ENCODE measurements at regions not wholly inside any gene's neighbourhood (a gene's known extent, or its start where the extent isn't known, plus 50 kb on each side); places are given as distances from the start of the nearest gene placed in this dataset.

- Histone ChIP-seq H3K4me1 (ENCODE audit: control insufficient read depth, insufficient read depth, low read length, poor library complexity, severe bottlenecking) (no peaks in the 10 kb centered on the region), H3K27ac (ENCODE audit: low read depth, low read length, severe bottlenecking) (no peak overlapping the region), H3K4me3 (ENCODE audit: extremely low read depth, insufficient read depth, low read length, poor library complexity, severe bottlenecking) (no peak overlapping the region), H3K9me3 (ENCODE audit: control insufficient read depth, low read length) (no peaks in the 10 kb centered on the region), H3K36me3 (ENCODE audit: control insufficient read depth, insufficient read depth, low read length) (no peaks in the 10 kb centered on the region)
- 100% methylated on average over 1 of the region's 1 CpG for WGBS, 2 experiments (ENCODE audit: insufficient coverage in 2 of 2)
These were observed 844.6 kb downstream of the SLITRK6 start for GRCh38 chr13:84954636-84955035.

GRCh38 chr13:84951128-84951527, 848.1 kb downstream of the SLITRK6 start:
- no peaks in the 10 kb centered on the region for H3K4me1 ChIP-seq (ENCODE audit: control insufficient read depth, insufficient read depth, low read length, poor library complexity, severe bottlenecking)
- WGBS, 2 experiments (ENCODE audit: insufficient coverage in 2 of 2): no CpG with 5 or more reads among the region's 1 CpG

GRCh38 chr13:84946192-84946591, 853.0 kb downstream of the SLITRK6 start:
- no peak overlapping the region for H3K27ac ChIP-seq (ENCODE audit: low read depth, low read length, severe bottlenecking)
- no peaks in the 10 kb centered on the region for H3K9me3 ChIP-seq (ENCODE audit: control insufficient read depth, low read length)
- WGBS, 2 experiments (ENCODE audit: insufficient coverage in 2 of 2): no CpG with 5 or more reads among the region's 2 CpGs
- H3K36me3 ChIP-seq (ENCODE audit: control insufficient read depth, insufficient read depth, low read length): no peaks in the 10 kb centered on the region
- no peaks in the 10 kb centered on the region for H3K4me1 ChIP-seq (ENCODE audit: control insufficient read depth, insufficient read depth, low read length, poor library complexity, severe bottlenecking)
- no peak overlapping the region for H3K4me3 ChIP-seq (ENCODE audit: extremely low read depth, insufficient read depth, low read length, poor library complexity, severe bottlenecking)

More at GRCh38 chr13:84951128-84951527, 848.1 kb downstream of the SLITRK6 start:
- Histone ChIP-seq H3K9me3 (ENCODE audit: control insufficient read depth, low read length) (no peaks in the 10 kb centered on the region), H3K4me3 (ENCODE audit: extremely low read depth, insufficient read depth, low read length, poor library complexity, severe bottlenecking) (no peak overlapping the region), H3K36me3 (ENCODE audit: control insufficient read depth, insufficient read depth, low read length) (no peaks in the 10 kb centered on the region), H3K27ac (ENCODE audit: low read depth, low read length, severe bottlenecking) (no peak overlapping the region)

- H3K9me3 ChIP-seq (ENCODE audit: control insufficient read depth, low read length): no peaks in the 10 kb centered on the region
- no peak overlapping the region for H3K4me3 ChIP-seq (ENCODE audit: extremely low read depth, insufficient read depth, low read length, poor library complexity, severe bottlenecking)
- H3K4me1 ChIP-seq (ENCODE audit: control insufficient read depth, insufficient read depth, low read length, poor library complexity, severe bottlenecking): no peaks in the 10 kb centered on the region
- no peaks in the 10 kb centered on the region for H3K36me3 ChIP-seq (ENCODE audit: control insufficient read depth, insufficient read depth, low read length)
- WGBS, 2 experiments (ENCODE audit: insufficient coverage in 2 of 2): 84 to 94% methylated on average over 4 of the region's 6 CpGs
- H3K27ac ChIP-seq (ENCODE audit: low read depth, low read length, severe bottlenecking): no peak overlapping the region
These were observed 858.4 kb downstream of the SLITRK6 start for GRCh38 chr13:84940798-84941197.

GRCh38 chr13:84940167-84940566, 859.1 kb downstream of the SLITRK6 start:
- Histone ChIP-seq H3K27ac (ENCODE audit: low read depth, low read length, severe bottlenecking) (no peak overlapping the region), H3K4me3 (ENCODE audit: extremely low read depth, insufficient read depth, low read length, poor library complexity, severe bottlenecking) (no peak overlapping the region), H3K9me3 (ENCODE audit: control insufficient read depth, low read length) (no peaks in the 10 kb centered on the region), H3K36me3 (ENCODE audit: control insufficient read depth, insufficient read depth, low read length) (no peaks in the 10 kb centered on the region), H3K4me1 (ENCODE audit: control insufficient read depth, insufficient read depth, low read length, poor library complexity, severe bottlenecking) (no peaks in the 10 kb centered on the region)
- WGBS, 2 experiments (ENCODE audit: insufficient coverage in 2 of 2): 89 to 92% methylated on average over 4 of the region's 6 CpGs

- Histone ChIP-seq H3K4me3 (ENCODE audit: extremely low read depth, insufficient read depth, low read length, poor library complexity, severe bottlenecking) (no peak overlapping the region), H3K4me1 (ENCODE audit: control insufficient read depth, insufficient read depth, low read length, poor library complexity, severe bottlenecking) (no peaks in the 10 kb centered on the region), H3K27ac (ENCODE audit: low read depth, low read length, severe bottlenecking) (no peak overlapping the region), H3K9me3 (ENCODE audit: control insufficient read depth, low read length) (no peaks in the 10 kb centered on the region), H3K36me3 (ENCODE audit: control insufficient read depth, insufficient read depth, low read length) (no peaks in the 10 kb centered on the region)
- 90 to 100% methylated on average over 2 of the region's 4 CpGs for WGBS, 2 experiments (ENCODE audit: insufficient coverage in 2 of 2)
These were observed 864.3 kb downstream of the SLITRK6 start for GRCh38 chr13:84934911-84935310.

GRCh38 chr13:84933797-84934196, 865.4 kb downstream of the SLITRK6 start:
- no peaks in the 10 kb centered on the region for H3K36me3 ChIP-seq (ENCODE audit: control insufficient read depth, insufficient read depth, low read length)
- no peaks in the 10 kb centered on the region for H3K4me1 ChIP-seq (ENCODE audit: control insufficient read depth, insufficient read depth, low read length, poor library complexity, severe bottlenecking)
- no peaks in the 10 kb centered on the region for H3K9me3 ChIP-seq (ENCODE audit: control insufficient read depth, low read length)
- WGBS, 2 experiments (ENCODE audit: insufficient coverage in 2 of 2): 25 to 44% methylated on average over 1 of the region's 1 CpG
- no peak overlapping the region for H3K27ac ChIP-seq (ENCODE audit: low read depth, low read length, severe bottlenecking)
- H3K4me3 ChIP-seq (ENCODE audit: extremely low read depth, insufficient read depth, low read length, poor library complexity, severe bottlenecking): no peak overlapping the region

GRCh38 chr13:84931264-84931663, 868.0 kb downstream of the SLITRK6 start:
- Histone ChIP-seq H3K9me3 (ENCODE audit: control insufficient read depth, low read length) (no peaks in the 10 kb centered on the region), H3K4me3 (ENCODE audit: extremely low read depth, insufficient read depth, low read length, poor library complexity, severe bottlenecking) (no peak overlapping the region), H3K36me3 (ENCODE audit: control insufficient read depth, insufficient read depth, low read length) (no peaks in the 10 kb centered on the region), H3K27ac (ENCODE audit: low read depth, low read length, severe bottlenecking) (no peak overlapping the region), H3K4me1 (ENCODE audit: control insufficient read depth, insufficient read depth, low read length, poor library complexity, severe bottlenecking) (no peaks in the 10 kb centered on the region)
- 88 to 91% methylated on average over 1 of the region's 1 CpG for WGBS, 2 experiments (ENCODE audit: insufficient coverage in 2 of 2)

- WGBS, 2 experiments (ENCODE audit: insufficient coverage in 2 of 2): 89 to 93% methylated on average over 14 to 16 of the region's 17 CpGs
- Histone ChIP-seq H3K4me3 (ENCODE audit: extremely low read depth, insufficient read depth, low read length, poor library complexity, severe bottlenecking) (no peak overlapping the region), H3K9me3 (ENCODE audit: control insufficient read depth, low read length) (no peaks in the 10 kb centered on the region), H3K36me3 (ENCODE audit: control insufficient read depth, insufficient read depth, low read length) (no peaks in the 10 kb centered on the region), H3K27ac (ENCODE audit: low read depth, low read length, severe bottlenecking) (no peak overlapping the region), H3K4me1 (ENCODE audit: control insufficient read depth, insufficient read depth, low read length, poor library complexity, severe bottlenecking) (peaks cover 4% of the 10 kb centered on the region)
These were observed 871.6 kb downstream of the SLITRK6 start for GRCh38 chr13:84927442-84928169.

- 100% methylated on average over 2 of the region's 4 CpGs; no CpG with 5 or more reads in 1 of the 2 experiments for WGBS, 2 experiments (ENCODE audit: insufficient coverage in 2 of 2)
- no peak overlapping the region for H3K27ac ChIP-seq (ENCODE audit: low read depth, low read length, severe bottlenecking)
These were observed 873.8 kb downstream of the SLITRK6 start for GRCh38 chr13:84925443-84925842.

GRCh38 chr13:84923831-84924230, 875.4 kb downstream of the SLITRK6 start:
- no CpG with 5 or more reads among the region's 1 CpG for WGBS, 2 experiments (ENCODE audit: insufficient coverage in 2 of 2)
- no peak overlapping the region for H3K27ac ChIP-seq (ENCODE audit: low read depth, low read length, severe bottlenecking)
- no peaks in the 10 kb centered on the region for H3K9me3 ChIP-seq (ENCODE audit: control insufficient read depth, low read length)
- no peaks in the 10 kb centered on the region for H3K36me3 ChIP-seq (ENCODE audit: control insufficient read depth, insufficient read depth, low read length)
- H3K4me1 ChIP-seq (ENCODE audit: control insufficient read depth, insufficient read depth, low read length, poor library complexity, severe bottlenecking): peaks cover 4% of the 10 kb centered on the region
- H3K4me3 ChIP-seq (ENCODE audit: extremely low read depth, insufficient read depth, low read length, poor library complexity, severe bottlenecking): no peak overlapping the region

More at GRCh38 chr13:84925443-84925842, 873.8 kb downstream of the SLITRK6 start:
- H3K4me3 ChIP-seq (ENCODE audit: extremely low read depth, insufficient read depth, low read length, poor library complexity, severe bottlenecking): no peak overlapping the region
- H3K9me3 ChIP-seq (ENCODE audit: control insufficient read depth, low read length): no peaks in the 10 kb centered on the region
- no peaks in the 10 kb centered on the region for H3K36me3 ChIP-seq (ENCODE audit: control insufficient read depth, insufficient read depth, low read length)
- peaks cover 4% of the 10 kb centered on the region for H3K4me1 ChIP-seq (ENCODE audit: control insufficient read depth, insufficient read depth, low read length, poor library complexity, severe bottlenecking)

Measured in mesodermal cell (in vitro differentiated cells).